Natural killer cell treated with Interleukin-12 subunit alpha and Interleukin-12 subunit beta and Interleukin-15 and Interleukin-18, amount 100 ng/mL, for 72 hours (primary cell): ENCODE measurements at regions not wholly inside any gene's neighbourhood (a gene's known extent, or its start where the extent isn't known, plus 50 kb on each side); places are given as distances from the start of the nearest gene placed in this dataset.

ENCODE experiments used
- ATAC-seq, 2 donors: fragments of 150-1000 bp; cut with Tn5 transposase in 1 of 2; sonication (Bioruptor Pico), chemical (Tn5 transposase) in 1 of 2; 2 replicates each; pipeline ENCODE4 v1.10.0; 2021
- DNase-seq: peaks from one replicate; pipeline ENCODE4 v3.0.0; 2022; ENCODE audit warnings: low spot score
- H3K27ac Mint-ChIP-seq, 2 donors: 1 replicate in 1 of 2; 2 replicates in 1 of 2; pipeline ENCODE4 v1.8.0; 2022; ENCODE audit warnings: mixed read lengths in 2 of 2, mild to moderate bottlenecking in 1 of 2, moderate library complexity in 1 of 2
- H3K27me3 Mint-ChIP-seq, 2 donors: 1 replicate in 1 of 2; 2 replicates in 1 of 2; pipeline ENCODE4 v1.8.0; 2022; ENCODE audit warnings: mixed read lengths in 2 of 2
- H3K36me3 Mint-ChIP-seq: one replicate; pipeline ENCODE4 v1.8.0; 2022; ENCODE audit warnings: mixed read lengths
- H3K4me1 Mint-ChIP-seq, 2 donors: 1 replicate in 1 of 2; 2 replicates in 1 of 2; pipeline ENCODE4 v1.8.0; 2022; ENCODE audit warnings: low read depth in 2 of 2, mixed read lengths in 2 of 2, mild to moderate bottlenecking in 1 of 2
- H3K4me3 Mint-ChIP-seq: one replicate; pipeline ENCODE4 v1.8.0; 2022; ENCODE audit warnings: mixed read lengths
- H3K9me3 Mint-ChIP-seq: 2 replicates; pipeline ENCODE4 v1.8.0; 2022; ENCODE audit warnings: mixed read lengths

DNA sequence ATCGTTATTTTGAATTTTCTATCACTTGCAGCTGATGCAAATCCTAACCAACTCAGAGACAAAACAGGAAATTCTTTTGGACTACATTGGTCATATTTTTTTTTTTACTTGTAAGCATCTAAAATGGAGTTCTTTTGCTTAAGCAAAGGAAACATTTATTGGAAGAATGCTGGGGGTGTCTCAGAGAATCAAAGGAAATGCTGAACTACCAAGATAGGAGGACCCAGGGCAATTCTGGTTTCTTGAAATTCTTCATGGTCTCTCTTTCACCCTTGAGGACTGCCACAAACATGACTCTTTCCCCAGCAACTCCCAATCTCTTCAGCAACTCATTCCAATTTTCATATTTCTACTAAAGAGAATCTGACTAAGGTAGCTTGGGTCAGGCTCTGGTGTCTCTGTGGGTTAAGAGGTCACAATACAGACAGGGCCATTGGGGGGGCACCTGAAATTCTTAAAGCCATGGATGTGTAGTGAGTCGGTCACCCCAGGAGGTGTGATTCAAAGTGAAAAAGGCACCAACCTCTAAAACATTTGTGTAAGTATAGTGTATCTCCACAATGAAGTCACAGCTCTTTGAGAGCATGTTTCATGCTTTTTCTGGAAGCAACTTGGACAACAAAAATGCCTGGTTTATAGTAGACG, 171.1 kb upstream of the FGGY start:
- Mint-ChIP-seq H3K36me3 (peaks cover 12% of the 10 kb centered on the region), H3K4me1 (peaks cover 29 to 35% of the 10 kb centered on the region in 2 donors), H3K9me3 (peaks cover 15% of the 10 kb centered on the region), H3K27ac (peak overlapping the region; percentile 3 to 15), H3K27me3 (peaks cover 36 to 41% of the 10 kb centered on the region in 2 donors), H3K4me3 (peak overlapping the region; percentile 50)
- ATAC-seq (peak in 1 of 2 donors; percentile 41), DNase-seq (no peak)

DNA sequence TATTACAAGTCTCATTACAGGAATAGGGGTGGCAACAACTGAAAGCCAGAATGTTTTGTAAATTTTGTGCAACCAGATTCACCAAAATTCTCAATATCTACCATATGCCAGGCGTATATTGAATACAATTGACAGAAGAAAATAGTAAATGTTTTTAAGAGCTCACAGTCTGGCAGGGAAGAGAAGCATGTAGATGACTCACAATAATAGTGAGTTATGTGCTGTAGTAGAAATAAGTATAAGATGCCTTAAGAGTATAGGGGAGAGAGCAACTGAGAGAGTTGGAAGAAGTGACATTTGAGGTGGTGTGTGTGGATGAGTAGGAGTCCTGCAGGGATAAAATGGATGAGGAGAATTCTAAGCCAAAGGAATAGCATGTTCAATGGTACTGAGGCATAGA, 170.5 kb upstream of the FGGY start:
- peak overlapping the region; percentile 3 to 15 for H3K27ac Mint-ChIP-seq
- peaks cover 15% of the 10 kb centered on the region for H3K9me3 Mint-ChIP-seq
- DNase-seq (no peak), ATAC-seq (no peak)
- H3K36me3 Mint-ChIP-seq: peaks cover 12% of the 10 kb centered on the region
- H3K27me3 Mint-ChIP-seq: peaks cover 34 to 35% of the 10 kb centered on the region in 2 donors
- peaks cover 29 to 35% of the 10 kb centered on the region in 2 donors for H3K4me1 Mint-ChIP-seq
- peak overlapping the region; percentile 4 for H3K4me3 Mint-ChIP-seq

DNA sequence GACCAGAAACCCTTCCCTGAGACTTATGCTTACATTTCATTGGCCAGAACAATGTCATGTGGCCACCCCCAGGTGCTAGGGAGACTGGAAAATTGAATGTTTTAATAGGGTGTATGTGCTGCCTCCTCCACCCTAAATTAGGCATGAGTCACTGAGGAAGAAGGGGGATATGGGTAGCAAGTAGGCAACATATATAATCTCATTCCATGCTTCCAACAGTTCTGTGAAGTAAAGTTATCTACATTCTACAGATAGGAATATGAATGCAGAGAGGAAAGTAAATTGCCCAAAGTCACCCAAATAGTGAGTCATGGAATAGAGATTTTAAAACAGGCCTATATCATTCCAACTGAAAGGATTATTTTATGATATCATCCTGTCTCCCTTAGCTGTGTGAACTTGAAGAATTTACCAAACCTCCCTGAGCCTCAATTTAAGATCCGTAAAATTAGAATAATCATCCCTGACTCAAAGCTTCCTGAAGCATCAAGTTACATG, 168.6 kb upstream of the FGGY start:
- no peak for DNase-seq
- Mint-ChIP-seq H3K27ac (no peak overlapping the region), H3K9me3 (peaks cover 14% of the 10 kb centered on the region), H3K4me1 (peaks cover 28 to 32% of the 10 kb centered on the region in 2 donors), H3K36me3 (peaks cover 12% of the 10 kb centered on the region), H3K27me3 (peaks cover 23 to 26% of the 10 kb centered on the region in 2 donors), H3K4me3 (no peak overlapping the region)
- ATAC-seq: no peak

- H3K36me3 Mint-ChIP-seq: peaks cover 12% of the 10 kb centered on the region
- DNase-seq (no peak), ATAC-seq (no peak)
- peaks cover 18 to 22% of the 10 kb centered on the region in 2 donors for H3K27me3 Mint-ChIP-seq
- no peak overlapping the region for H3K4me3 Mint-ChIP-seq
- H3K4me1 Mint-ChIP-seq: peaks cover 23 to 27% of the 10 kb centered on the region in 2 donors
- peaks cover 12% of the 10 kb centered on the region for H3K9me3 Mint-ChIP-seq
- no peak overlapping the region for H3K27ac Mint-ChIP-seq
Observed at GRCh38 chr1:59128784-59129227, 168.1 kb upstream of the FGGY start.

DNA sequence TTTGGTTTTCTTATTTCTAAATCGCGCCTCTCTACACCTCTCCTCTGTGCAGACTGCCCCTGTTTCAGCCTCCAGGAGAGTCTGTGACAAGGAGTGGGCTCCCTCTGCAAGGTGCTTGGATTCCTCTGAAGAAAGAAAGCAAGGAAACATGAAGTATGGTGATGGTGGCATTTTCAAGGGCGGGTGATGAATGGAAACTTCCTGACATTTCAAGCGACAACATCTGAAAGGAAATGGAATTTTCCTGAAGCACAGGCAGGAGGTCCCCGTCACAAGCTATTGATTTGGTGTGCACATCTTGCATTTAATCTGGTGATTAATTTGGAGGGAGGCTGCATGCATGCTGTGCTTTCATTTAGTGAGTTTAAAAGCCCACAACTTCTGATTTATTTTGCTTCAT, 164.6 kb upstream of the FGGY start:
- no peak overlapping the region for H3K27ac Mint-ChIP-seq
- no peak for DNase-seq
- H3K4me1 Mint-ChIP-seq: peaks cover 0 to 9% of the 10 kb centered on the region in 2 donors
- ATAC-seq: no peak
- no peak overlapping the region for H3K4me3 Mint-ChIP-seq
- peaks cover 3% of the 10 kb centered on the region for H3K9me3 Mint-ChIP-seq
- H3K27me3 Mint-ChIP-seq: peaks cover 5 to 16% of the 10 kb centered on the region in 2 donors
- H3K36me3 Mint-ChIP-seq: no peaks in the 10 kb centered on the region

GRCh38 chr1:59133997-59134396, 162.9 kb upstream of the FGGY start:
- Mint-ChIP-seq H3K36me3 (no peaks in the 10 kb centered on the region), H3K4me1 (peaks cover 0 to 7% of the 10 kb centered on the region in 2 donors), H3K27me3 (peaks cover 5 to 14% of the 10 kb centered on the region in 2 donors), H3K9me3 (peaks cover 3% of the 10 kb centered on the region), H3K4me3 (no peak overlapping the region), H3K27ac (no peak overlapping the region)
- ATAC-seq (no peak), DNase-seq (no peak)

- H3K27ac Mint-ChIP-seq: no peak overlapping the region
- DNase-seq: no peak
- H3K9me3 Mint-ChIP-seq: peaks cover 3% of the 10 kb centered on the region
- H3K4me1 Mint-ChIP-seq: peaks cover 8 to 12% of the 10 kb centered on the region in 2 donors
- no peak overlapping the region for H3K4me3 Mint-ChIP-seq
- ATAC-seq: no peak
- peaks cover 5 to 12% of the 10 kb centered on the region in 2 donors for H3K27me3 Mint-ChIP-seq
- H3K36me3 Mint-ChIP-seq: no peaks in the 10 kb centered on the region
Observed at GRCh38 chr1:59135761-59136255, 161.1 kb upstream of the FGGY start.

- no peak overlapping the region for H3K27ac Mint-ChIP-seq
- DNase-seq (no peak), ATAC-seq (no peak)
- H3K27me3 Mint-ChIP-seq: peaks cover 5 to 11% of the 10 kb centered on the region in 2 donors
- no peaks in the 10 kb centered on the region for H3K36me3 Mint-ChIP-seq
- peaks cover 3% of the 10 kb centered on the region for H3K9me3 Mint-ChIP-seq
- peaks cover 9 to 13% of the 10 kb centered on the region in 2 donors for H3K4me1 Mint-ChIP-seq
- no peak overlapping the region for H3K4me3 Mint-ChIP-seq
Observed at GRCh38 chr1:59136541-59137275, 160.2 kb upstream of the FGGY start.

GRCh38 chr1:59137276-59137615, 159.6 kb upstream of the FGGY start:
- Mint-ChIP-seq H3K27me3 (peaks cover 5 to 11% of the 10 kb centered on the region in 2 donors), H3K9me3 (peaks cover 3% of the 10 kb centered on the region), H3K36me3 (no peaks in the 10 kb centered on the region), H3K4me3 (no peak overlapping the region), H3K27ac (no peak overlapping the region), H3K4me1 (peaks cover 11 to 14% of the 10 kb centered on the region in 2 donors)
- DNase-seq: no peak
- ATAC-seq: no peak

DNA sequence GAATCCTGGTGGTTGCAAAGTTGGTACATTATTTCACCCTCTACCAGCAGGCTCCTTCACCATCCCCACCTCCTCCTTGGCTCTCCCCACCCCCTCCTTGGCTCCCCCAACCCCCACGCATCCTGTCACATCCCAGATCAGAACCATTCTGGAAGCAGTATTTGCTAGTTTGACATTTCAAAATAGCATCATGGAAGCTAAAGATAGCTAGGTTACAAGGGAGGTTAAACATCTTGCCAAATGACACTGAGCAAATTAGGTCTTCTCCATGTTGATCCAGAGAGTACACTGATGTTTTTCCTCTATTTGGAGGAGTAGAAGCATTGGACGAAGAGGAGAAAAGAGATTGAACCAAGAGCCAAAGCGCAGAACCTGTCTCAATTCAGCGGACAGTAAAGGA, 158.9 kb upstream of the FGGY start:
- H3K4me1 Mint-ChIP-seq: peaks cover 18 to 21% of the 10 kb centered on the region in 2 donors
- H3K27me3 Mint-ChIP-seq: peaks cover 5 to 16% of the 10 kb centered on the region in 2 donors
- H3K36me3 Mint-ChIP-seq: no peaks in the 10 kb centered on the region
- no peak for DNase-seq
- no peak overlapping the region for H3K27ac Mint-ChIP-seq
- no peak for ATAC-seq
- peaks cover 3% of the 10 kb centered on the region for H3K9me3 Mint-ChIP-seq
- no peak overlapping the region for H3K4me3 Mint-ChIP-seq

GRCh38 chr1:59138402-59138801, 158.5 kb upstream of the FGGY start:
- Mint-ChIP-seq H3K9me3 (peaks cover 3% of the 10 kb centered on the region), H3K4me3 (no peak overlapping the region), H3K36me3 (no peaks in the 10 kb centered on the region), H3K27me3 (peaks cover under 1 to 16% of the 10 kb centered on the region in 2 donors), H3K4me1 (peaks cover 23 to 25% of the 10 kb centered on the region in 2 donors), H3K27ac (no peak overlapping the region)
- no peak for ATAC-seq
- no peak for DNase-seq

DNA sequence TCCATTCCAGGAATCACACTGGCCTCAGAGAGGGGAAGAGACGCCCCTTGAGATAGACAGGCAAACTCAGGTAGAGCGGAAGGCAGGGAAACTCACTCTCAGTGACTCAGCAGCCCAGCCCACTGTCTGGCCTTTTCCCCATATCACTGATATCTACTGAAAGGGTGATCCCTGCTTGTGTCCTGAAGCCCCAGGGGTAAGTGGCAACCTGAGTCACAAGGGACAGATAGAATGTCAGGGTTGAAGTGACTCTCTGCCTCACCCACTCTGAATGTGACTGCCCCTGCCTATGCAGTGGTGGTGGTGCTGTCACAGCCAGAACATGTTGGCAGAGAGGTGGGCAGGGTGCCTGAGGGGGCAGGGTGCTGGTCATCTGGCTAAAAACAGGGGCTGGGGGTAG, 157.5 kb upstream of the FGGY start:
- no peak overlapping the region for H3K4me3 Mint-ChIP-seq
- no peak for DNase-seq
- peak overlapping the region in 1 of 2 donors; percentile 45 for H3K27ac Mint-ChIP-seq
- peaks cover 3% of the 10 kb centered on the region for H3K9me3 Mint-ChIP-seq
- H3K4me1 Mint-ChIP-seq: peaks cover 24 to 29% of the 10 kb centered on the region in 2 donors
- H3K36me3 Mint-ChIP-seq: no peaks in the 10 kb centered on the region
- peaks cover 0 to 16% of the 10 kb centered on the region in 2 donors for H3K27me3 Mint-ChIP-seq
- no peak for ATAC-seq

DNA sequence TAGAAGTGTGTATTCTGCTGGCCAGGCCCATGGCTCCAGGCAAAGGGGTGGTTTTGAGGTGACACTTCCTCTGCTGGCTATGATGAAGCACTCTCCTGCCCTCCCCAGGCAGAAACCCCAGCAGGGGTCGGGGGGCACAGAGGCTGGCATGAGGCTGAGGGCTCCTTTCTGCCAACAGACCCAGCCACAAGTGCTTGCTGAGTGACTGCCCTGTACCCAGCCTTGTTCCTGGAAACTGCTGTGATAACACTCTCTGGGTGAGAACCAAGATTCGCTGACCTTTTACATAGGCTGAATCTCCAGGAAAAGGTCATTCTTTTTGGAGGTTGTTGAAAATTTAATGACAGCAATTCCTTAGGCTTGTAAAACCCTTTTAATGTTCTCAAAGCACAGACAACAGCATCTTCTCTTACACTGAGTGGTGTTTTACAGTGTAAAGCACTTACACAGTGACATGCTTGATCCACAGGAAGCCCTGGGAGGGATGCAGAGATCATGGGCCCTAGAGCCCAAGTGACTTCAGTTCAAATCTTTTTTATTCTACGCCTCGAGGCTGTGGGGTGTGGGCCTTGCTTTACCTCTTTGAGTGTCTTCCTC, 155.5 kb upstream of the FGGY start:
- Mint-ChIP-seq H3K4me1 (peaks cover 27 to 30% of the 10 kb centered on the region in 2 donors), H3K27me3 (peaks cover 0 to 9% of the 10 kb centered on the region in 2 donors), H3K4me3 (no peak overlapping the region), H3K36me3 (no peaks in the 10 kb centered on the region), H3K27ac (no peak overlapping the region), H3K9me3 (no peaks in the 10 kb centered on the region)
- ATAC-seq (no peak), DNase-seq (no peak)
